H9 (cell line): ENCODE measurements at regions not wholly inside any gene's neighbourhood (a gene's known extent, or its start where the extent isn't known, plus 50 kb on each side); places are given as distances from the start of the nearest gene placed in this dataset.

Source experiments
- DNase-seq: peaks from one replicate; pipeline ENCODE4 v3.0.0-alpha.2; 2017
- H2AFZ ChIP-seq: one replicate; pipeline ENCODE4 v1.6.1; 2013; ENCODE audit warnings: mild to moderate bottlenecking, low read length, control low read depth, moderate library complexity
- H2AK5ac ChIP-seq: 2 replicates; pipeline ENCODE4 v1.6.1; 2013; ENCODE audit warnings: low read length, control low read depth, mixed read lengths; ENCODE audit not compliant: insufficient read length
- H2BK120ac ChIP-seq: one replicate; pipeline ENCODE4 v1.6.1; 2013; ENCODE audit warnings: low read depth, mild to moderate bottlenecking, low read length, control low read depth, inconsistent platforms; ENCODE audit not compliant: poor library complexity, severe bottlenecking
- H2BK12ac ChIP-seq: 2 replicates; pipeline ENCODE4 v1.6.1; 2013; ENCODE audit warnings: low read length, control low read depth, mixed read lengths, low read depth; ENCODE audit not compliant: insufficient read length
- H2BK15ac ChIP-seq: 2 replicates; pipeline ENCODE4 v1.6.1; 2013; ENCODE audit warnings: low read depth, low read length, control low read depth
- H2BK20ac ChIP-seq: one replicate; pipeline ENCODE4 v1.6.1; 2013; ENCODE audit warnings: low read depth, mild to moderate bottlenecking, low read length, control low read depth, inconsistent platforms; ENCODE audit not compliant: poor library complexity, severe bottlenecking
- H2BK5ac ChIP-seq: 2 replicates; pipeline ENCODE4 v1.6.1; 2013; ENCODE audit warnings: low read length, control low read depth, mixed read lengths; ENCODE audit not compliant: insufficient read length
- H3K14ac ChIP-seq: 2 replicates; pipeline ENCODE4 v1.6.1; 2013; ENCODE audit warnings: low read length, control low read depth; ENCODE audit not compliant: insufficient read depth
- H3K18ac ChIP-seq: 2 replicates; pipeline ENCODE4 v1.6.1; 2013; ENCODE audit warnings: low read depth, mild to moderate bottlenecking, mixed read lengths, low read length, control low read depth; ENCODE audit not compliant: insufficient read length
- H3K23ac ChIP-seq: 2 replicates; pipeline ENCODE4 v1.6.1; 2013; ENCODE audit warnings: low read length, control low read depth, mixed read lengths, low read depth; ENCODE audit not compliant: insufficient read length
- H3K23me2 ChIP-seq: 2 replicates; pipeline ENCODE4 v1.6.1; 2013; ENCODE audit warnings: low read depth, mild to moderate bottlenecking, mixed read lengths, low read length, control low read depth; ENCODE audit not compliant: insufficient read length, poor library complexity, severe bottlenecking
- H3K27ac ChIP-seq: 2 replicates; pipeline ENCODE4 v1.5.1; 2013; ENCODE audit warnings: low read length, control low read depth, mixed read lengths, low read depth; ENCODE audit not compliant: insufficient read length
- H3K27me3 ChIP-seq: 2 replicates; pipeline ENCODE4 v1.6.1; 2013; ENCODE audit warnings: low read length, control low read depth, inconsistent platforms; ENCODE audit not compliant: insufficient read depth
- H3K4ac ChIP-seq: 2 replicates; pipeline ENCODE4 v1.6.1; 2013; ENCODE audit warnings: low read depth, mild to moderate bottlenecking, control low read depth, inconsistent platforms, low read length, moderate library complexity
- H3K4me1 ChIP-seq: 2 replicates; pipeline ENCODE4 v1.6.1; 2013; ENCODE audit warnings: low read length, control low read depth, inconsistent platforms; ENCODE audit not compliant: insufficient read depth
- H3K4me2 ChIP-seq: 2 replicates; pipeline ENCODE4 v1.6.1; 2013; ENCODE audit warnings: low read length, control low read depth, mixed read lengths; ENCODE audit not compliant: insufficient read length, insufficient read depth
- H3K56ac ChIP-seq: 2 replicates; pipeline ENCODE4 v1.6.1; 2013; ENCODE audit warnings: low read depth, mild to moderate bottlenecking, mixed read lengths, low read length, control low read depth; ENCODE audit not compliant: insufficient read length
- H3K79me1 ChIP-seq: 2 replicates; pipeline ENCODE4 v1.6.1; 2013; ENCODE audit warnings: low read depth, mild to moderate bottlenecking, moderate library complexity, low read length, control low read depth, inconsistent platforms; ENCODE audit not compliant: insufficient read depth, poor library complexity, severe bottlenecking
- H3K79me2 ChIP-seq: 2 replicates; pipeline ENCODE4 v1.6.1; 2013; ENCODE audit warnings: low read length, control low read depth, inconsistent platforms; ENCODE audit not compliant: insufficient read depth
- H3K9ac ChIP-seq: 2 replicates; pipeline ENCODE4 v1.6.1; 2013; ENCODE audit warnings: low read length, control low read depth, mixed read lengths; ENCODE audit not compliant: insufficient read length; ENCODE audit errors: extremely low read depth
- H3K9me3 ChIP-seq: one replicate; pipeline ENCODE4 v1.6.1; 2013; ENCODE audit warnings: low read depth, low read length, inconsistent platforms; ENCODE audit not compliant: control insufficient read depth
- H3T11ph ChIP-seq: one replicate; pipeline ENCODE4 v1.6.1; 2013; ENCODE audit warnings: mild to moderate bottlenecking, low read length, control low read depth, inconsistent platforms
- H4K20me1 ChIP-seq: one replicate; pipeline ENCODE4 v1.6.1; 2013; ENCODE audit not compliant: control insufficient read depth, insufficient read length, insufficient read depth
- H4K5ac ChIP-seq: 2 replicates; pipeline ENCODE4 v1.6.1; 2013; ENCODE audit warnings: low read depth, mild to moderate bottlenecking, mixed read lengths, low read length, control low read depth; ENCODE audit not compliant: insufficient read length
- H4K8ac ChIP-seq: replicated peaks from 2 replicates; pipeline ENCODE4 v1.6.1; 2013; ENCODE audit warnings: low read length, control low read depth, mixed read lengths, low read depth; ENCODE audit not compliant: insufficient read length
- H4K91ac ChIP-seq: 2 replicates; pipeline ENCODE4 v1.6.1; 2013; ENCODE audit warnings: low read depth, mild to moderate bottlenecking, moderate library complexity, mixed read lengths, low read length, control low read depth; ENCODE audit not compliant: insufficient read length
- H3K27ac Mint-ChIP-seq, 3 experiments: 2 replicates in 2 of 3; 3 replicates in 1 of 3; pipeline ENCODE4 v1.8.0; 2020 to 2021; ENCODE audit warnings: mixed read lengths in 3 of 3, mild to moderate bottlenecking in 1 of 3, moderate library complexity in 1 of 3
- H3K27me3 Mint-ChIP-seq: 2 replicates; pipeline ENCODE4 v1.8.0; 2021; ENCODE audit warnings: low read depth, mild to moderate bottlenecking, moderate library complexity, mixed read lengths
- H3K36me3 Mint-ChIP-seq, 3 experiments: 2 replicates in 2 of 3; 3 replicates in 1 of 3; pipeline ENCODE4 v1.8.0; 2020 to 2021; ENCODE audit warnings: low read depth in 3 of 3, mixed read lengths in 3 of 3; ENCODE audit not compliant: insufficient read depth in 1 of 3
- H3K4me1 Mint-ChIP-seq, 2 experiments: 2 replicates each; pipeline ENCODE4 v1.8.0; 2020; ENCODE audit warnings: mixed read lengths in 2 of 2
- H3K4me3 Mint-ChIP-seq, 2 experiments: 2 replicates in 1 of 2; 3 replicates in 1 of 2; pipeline ENCODE4 v1.8.0; 2020 to 2021; ENCODE audit warnings: mild to moderate bottlenecking in 2 of 2, mixed read lengths in 2 of 2, moderate library complexity in 1 of 2
- H3K9me3 Mint-ChIP-seq, 2 experiments: 2 replicates in 1 of 2; 3 replicates in 1 of 2; pipeline ENCODE4 v1.8.0; 2020; ENCODE audit warnings: mild to moderate bottlenecking in 2 of 2, mixed read lengths in 2 of 2, moderate library complexity in 1 of 2
- CTCF ChIP-seq: fragments of 200-600 bp; sonication (generic); conservative IDR thresholded peaks from 3 replicates; pipeline ENCODE4 v1.8.0; 2021; ENCODE audit warnings: antibody characterized with exemption, mild to moderate bottlenecking
- WGBS: extraction: QIAGEN DNeasy Blood & Tissue Kit; methylation state at CpG from one replicate; pipeline ENCODE4 v1.1.7; 2013; ENCODE audit warnings: missing lambda C conversion rate, low lambda C conversion rate, mixed read lengths; ENCODE audit not compliant: insufficient read length; ENCODE audit errors: extremely low coverage; 5-methylcytosine and 5-hydroxymethylcytosine counted together

- H3K4ac ChIP-seq, result no peak overlapping the region
- no peak overlapping the region for H2BK5ac ChIP-seq
- no peak overlapping the region for H4K8ac ChIP-seq
- peak overlapping the region in 1 of 3 experiments; percentile 38; a peak in 1 of 7 replicates for H3K27ac Mint-ChIP-seq
- 0 out of 5 replicates have a peak, but pooled peaks cover 0 to 2% of the 10 kb centered on the region in 2 experiments for H3K9me3 Mint-ChIP-seq
- H3K4me1 ChIP-seq, result peaks cover 8% of the 10 kb centered on the region; the same call in 1 of the 2 replicates
- H3K4me2 ChIP-seq, result no peak overlapping the region
- no peak overlapping the region for H3K14ac ChIP-seq
- H3K23ac ChIP-seq, result no peak overlapping the region
- H3K79me2 ChIP-seq, result no peaks in the 10 kb centered on the region
- H2AK5ac ChIP-seq, result no peak overlapping the region
- no peak overlapping the region for H3K27ac ChIP-seq
- no peaks in the 10 kb centered on the region for H3K23me2 ChIP-seq
- H2BK15ac ChIP-seq, result no peak overlapping the region
- H2AFZ ChIP-seq, result no peak overlapping the region
- H2BK12ac ChIP-seq, result no peak overlapping the region
- no peak overlapping the region for H2BK120ac ChIP-seq
- H3K56ac ChIP-seq, result no peak overlapping the region
- no peak overlapping the region for H3K4me3 Mint-ChIP-seq
- H4K5ac ChIP-seq, result no peak overlapping the region
- H3T11ph ChIP-seq, result no peak overlapping the region
- H4K91ac ChIP-seq, result no peak overlapping the region
- H3K27me3 ChIP-seq, result no peaks in the 10 kb centered on the region
- H3K9ac ChIP-seq, result no peak overlapping the region
- H3K9me3 ChIP-seq, result no peaks in the 10 kb centered on the region
- TF ChIP-seq CTCF, result no peak
- peak; percentile 82 for DNase-seq
- no peaks in the 10 kb centered on the region for H4K20me1 ChIP-seq
- no peak overlapping the region for H3K18ac ChIP-seq
- peaks cover 3% of the 10 kb centered on the region for H3K27me3 Mint-ChIP-seq
- H3K4me1 Mint-ChIP-seq, result peaks cover 36 to 38% of the 10 kb centered on the region in 2 experiments
- H3K79me1 ChIP-seq, result no peaks in the 10 kb centered on the region
- H3K36me3 Mint-ChIP-seq, result no peaks in the 10 kb centered on the region
- no peak overlapping the region for H2BK20ac ChIP-seq
- WGBS, result no CpG with 5 or more reads among the region's 4 CpGs
Measured at GRCh38 chr5:158135682-158136179, 276.8 kb upstream of the CLINT1 start.
